ENCODE measurements at regions not wholly inside any gene's neighbourhood (a gene's known extent, or its start where the extent isn't known, plus 50 kb on each side); places are given as distances from the start of the nearest gene placed in this dataset.

DNA sequence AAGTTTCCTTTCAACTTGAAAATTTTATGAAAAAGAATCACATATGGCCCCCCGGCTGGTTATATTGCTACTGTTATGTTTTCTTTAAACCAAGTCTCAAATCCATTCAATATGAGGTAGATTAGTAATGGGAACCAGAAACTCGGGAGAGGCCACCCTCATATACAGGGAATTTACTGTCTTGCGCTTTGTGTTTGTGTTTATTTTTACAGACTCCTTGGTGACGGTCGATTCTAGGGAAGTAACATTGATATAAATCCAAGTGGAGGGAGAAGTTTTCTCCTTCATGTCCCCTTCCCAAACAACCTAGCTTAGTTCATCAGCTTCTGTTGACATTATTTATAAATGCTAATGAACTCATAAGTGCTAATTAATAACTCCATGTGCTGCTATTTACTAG lies 163.5 kb upstream of the LMO4 start:
- DNase-seq (ENCODE audit: low read depth, low spot score) = no peak

DNA sequence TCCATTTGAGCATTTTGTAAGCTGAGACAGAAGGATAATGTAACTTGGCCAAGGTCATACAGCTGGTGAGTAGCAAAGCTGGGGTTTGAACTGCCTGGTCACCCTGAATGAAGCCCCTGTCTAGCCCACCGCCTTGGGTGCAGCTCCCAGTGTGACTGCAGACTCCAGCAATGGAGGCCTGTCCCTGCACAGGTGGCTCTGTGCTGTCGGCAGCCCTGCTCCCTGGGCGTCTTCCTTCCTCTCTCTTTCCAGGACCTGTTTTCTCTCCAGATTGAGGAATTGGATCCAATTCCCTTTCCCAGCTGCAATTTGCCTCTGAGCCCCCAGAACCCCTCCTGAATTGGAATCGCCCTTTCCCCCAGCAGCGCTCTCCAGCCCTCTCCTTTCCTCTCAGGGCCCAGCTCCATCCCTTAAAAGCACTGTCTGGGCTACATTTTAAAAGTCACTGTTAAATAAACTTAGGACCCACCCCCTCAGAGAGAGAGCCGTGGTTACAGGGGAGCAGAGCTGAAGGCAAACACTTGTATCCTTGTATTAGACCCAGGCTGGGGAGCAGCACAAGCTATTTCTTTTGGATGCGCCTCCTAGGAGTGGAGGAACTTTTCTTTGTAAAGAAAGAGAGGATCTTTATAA lies 161.4 kb upstream of the LMO4 start:
- no peak for DNase-seq (ENCODE audit: low read depth, low spot score)

DNA sequence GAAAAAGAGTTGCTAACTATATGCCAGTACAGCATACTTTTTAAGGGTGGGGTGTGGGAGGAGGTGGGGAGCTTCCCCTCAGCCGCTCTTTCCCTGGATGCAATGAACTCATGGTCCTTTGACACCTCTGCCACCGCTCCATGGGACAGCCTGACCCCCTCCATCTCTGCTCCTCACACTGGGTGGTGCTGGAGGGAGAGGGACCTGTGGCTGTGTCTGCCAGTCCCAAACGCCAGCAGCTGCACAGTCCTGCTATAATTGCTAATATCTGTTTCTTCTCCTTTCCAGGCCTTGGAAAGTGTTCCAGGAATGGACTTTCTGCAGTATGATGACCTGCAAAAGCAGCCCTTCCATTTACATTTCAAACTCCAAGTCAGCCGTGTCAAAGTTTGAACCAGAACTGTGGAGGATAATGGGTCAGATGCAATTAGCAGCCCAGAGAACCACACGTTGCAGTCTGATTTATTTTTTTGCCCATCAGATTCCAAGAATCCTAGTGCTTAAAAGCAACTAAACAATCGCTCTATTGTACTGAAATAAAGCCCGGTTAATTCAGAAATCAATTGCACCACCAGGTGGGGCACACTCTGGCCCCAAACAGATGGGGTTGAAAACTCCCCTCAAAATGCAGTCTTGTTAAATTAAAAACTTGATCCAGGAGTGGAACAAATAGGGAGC lies 160.7 kb upstream of the LMO4 start:
- DNase-seq (ENCODE audit: low read depth, low spot score) = no peak

DNA sequence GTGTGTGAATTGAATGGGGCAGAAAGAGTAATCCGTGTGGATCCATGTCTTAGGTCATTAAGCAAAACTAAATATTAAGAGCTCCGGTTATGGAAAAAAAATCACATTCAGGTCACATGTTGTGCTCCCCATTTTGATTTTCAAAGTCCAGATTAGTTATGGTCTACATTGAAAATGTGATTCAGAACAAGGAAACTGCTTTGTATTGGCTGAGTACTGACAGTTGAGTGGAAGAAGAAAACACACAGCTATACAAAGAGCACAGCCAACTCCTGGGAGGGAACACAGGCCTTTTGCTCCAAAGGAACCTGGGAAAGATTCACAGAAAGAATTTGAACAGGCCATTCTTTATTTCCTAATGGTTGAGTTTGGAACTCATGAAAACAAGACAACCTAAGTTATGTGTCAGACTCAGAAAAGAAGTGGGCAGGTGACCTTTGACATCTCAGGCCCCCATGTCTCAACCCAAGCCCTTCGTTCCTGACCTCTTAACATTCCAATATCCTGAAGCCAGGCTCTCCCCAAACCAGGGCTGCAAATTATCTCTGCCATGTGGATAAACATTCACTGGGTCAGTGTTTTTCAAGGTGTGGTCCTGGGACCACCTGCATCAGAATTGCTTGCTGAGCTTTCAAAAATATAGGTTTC lies 159.3 kb upstream of the LMO4 start:
- no peak for DNase-seq (ENCODE audit: low read depth, low spot score)

DNA sequence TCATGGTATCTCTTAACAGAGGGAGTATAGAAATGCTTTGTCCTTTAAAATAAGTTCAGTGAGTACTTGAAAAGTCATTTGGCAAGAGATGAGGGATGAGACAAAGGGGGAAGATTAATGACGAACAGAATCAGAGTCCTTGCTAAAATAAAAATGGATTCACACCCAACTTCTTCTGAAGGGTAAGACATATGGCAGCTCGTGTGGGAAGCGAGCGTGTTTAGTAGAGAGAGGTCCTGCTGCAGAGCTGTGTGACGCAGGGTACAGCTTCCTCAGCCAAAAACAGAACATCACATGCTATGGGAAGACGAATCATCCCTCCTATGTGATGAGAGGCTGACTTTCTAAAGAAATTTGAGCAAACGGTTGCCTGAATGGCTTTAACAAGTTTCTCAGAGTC lies 158.5 kb upstream of the LMO4 start:
- DNase-seq (ENCODE audit: low read depth, low spot score) = no peak

DNA sequence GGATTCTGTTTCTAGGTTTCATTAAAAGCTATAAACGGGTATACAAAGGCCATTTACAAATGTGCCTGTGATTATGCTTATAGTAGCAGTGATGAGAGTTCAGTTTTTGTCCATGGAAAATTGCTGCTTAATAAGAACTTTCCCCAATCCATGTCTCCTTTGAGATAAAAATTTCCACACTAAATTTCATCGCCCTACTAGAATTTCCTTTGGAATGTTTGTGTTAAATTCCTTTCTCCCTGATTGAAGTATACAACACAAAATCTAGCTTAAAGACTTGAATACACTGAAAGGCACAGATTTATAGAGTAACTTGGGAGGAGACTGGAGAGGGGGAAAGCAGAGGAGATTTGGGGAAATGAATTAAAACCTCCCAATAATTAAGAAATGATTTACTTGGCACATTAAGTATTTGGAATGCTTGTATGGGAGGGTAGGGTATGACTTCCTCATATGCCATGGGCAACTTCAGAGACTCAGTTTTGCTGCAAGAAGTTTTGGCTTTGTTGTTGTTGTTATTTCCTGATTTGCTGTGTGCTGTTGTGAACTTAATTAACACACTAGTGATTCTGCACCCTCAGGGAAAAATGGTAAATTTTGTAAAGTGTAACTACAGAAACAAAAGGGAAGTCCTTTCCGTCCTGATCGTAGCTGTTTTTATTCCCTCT lies 157.6 kb upstream of the LMO4 start:
- DNase-seq (ENCODE audit: low read depth, low spot score) = no peak

DNA sequence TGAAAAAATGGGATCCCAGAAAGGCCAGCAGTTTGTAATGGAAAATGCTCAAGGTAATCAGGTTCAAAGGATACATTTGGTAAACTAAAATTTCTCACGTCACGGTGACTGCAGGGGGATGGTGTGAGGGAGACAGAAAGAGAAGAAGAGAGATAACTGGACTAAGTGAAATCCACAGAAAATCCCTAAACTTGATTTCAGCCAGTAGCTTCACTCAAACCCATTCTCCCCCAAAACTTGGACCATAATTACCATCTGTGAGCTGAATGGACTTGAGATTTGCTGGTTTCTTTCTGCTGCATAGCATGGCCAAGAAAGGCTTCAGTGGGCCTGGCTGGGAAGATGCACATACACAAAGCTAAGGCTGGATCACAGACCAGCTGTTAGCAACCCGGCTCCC lies 155.4 kb upstream of the LMO4 start:
- DNase-seq (ENCODE audit: low read depth, low spot score) = no peak

DNA sequence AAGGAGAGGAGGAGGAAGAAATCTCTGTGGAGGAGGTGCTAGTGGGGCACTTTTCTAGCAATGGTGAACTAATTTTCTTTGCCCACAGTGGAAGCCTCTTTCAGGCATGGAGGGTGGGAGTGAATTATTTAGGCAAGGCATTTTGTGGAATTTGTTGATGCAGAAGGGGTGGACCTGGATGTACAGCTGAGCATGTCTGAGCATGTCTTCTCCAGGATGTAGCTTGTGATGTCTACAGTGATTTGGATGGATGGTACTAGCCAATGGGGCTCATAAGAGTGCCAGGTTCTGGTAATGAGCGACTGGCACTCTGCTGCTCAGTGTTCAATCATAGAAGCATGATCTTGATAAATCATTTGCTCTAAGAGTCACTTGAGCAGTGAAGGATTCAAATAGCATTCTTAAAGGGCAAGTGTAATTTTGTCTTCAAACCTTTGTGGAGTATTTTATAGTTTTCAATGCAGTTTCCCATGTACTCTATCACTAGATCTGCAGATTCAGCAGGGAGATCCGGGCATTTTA lies 153.9 kb upstream of the LMO4 start:
- DNase-seq (ENCODE audit: low read depth, low spot score) = no peak

DNA sequence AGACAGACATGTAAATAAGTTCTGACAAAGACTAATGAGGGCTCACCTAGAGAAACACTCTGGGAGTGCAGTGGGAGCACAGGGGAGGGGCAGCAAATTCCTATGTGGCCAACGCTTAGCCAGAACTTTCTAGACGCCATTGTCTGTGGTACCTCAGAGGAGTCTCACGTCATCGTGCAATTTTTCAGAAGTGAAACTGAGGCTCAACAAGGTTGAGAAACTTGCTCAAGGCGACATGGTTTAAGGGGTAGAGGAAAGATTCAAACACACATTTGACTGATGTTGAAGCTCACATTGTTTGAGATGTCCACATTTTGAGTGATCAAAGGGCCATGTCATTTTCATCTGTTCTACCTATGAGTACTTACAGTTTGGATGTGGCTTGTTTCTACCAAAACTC lies 152.6 kb upstream of the LMO4 start:
- no peak for DNase-seq (ENCODE audit: low read depth, low spot score)

DNA sequence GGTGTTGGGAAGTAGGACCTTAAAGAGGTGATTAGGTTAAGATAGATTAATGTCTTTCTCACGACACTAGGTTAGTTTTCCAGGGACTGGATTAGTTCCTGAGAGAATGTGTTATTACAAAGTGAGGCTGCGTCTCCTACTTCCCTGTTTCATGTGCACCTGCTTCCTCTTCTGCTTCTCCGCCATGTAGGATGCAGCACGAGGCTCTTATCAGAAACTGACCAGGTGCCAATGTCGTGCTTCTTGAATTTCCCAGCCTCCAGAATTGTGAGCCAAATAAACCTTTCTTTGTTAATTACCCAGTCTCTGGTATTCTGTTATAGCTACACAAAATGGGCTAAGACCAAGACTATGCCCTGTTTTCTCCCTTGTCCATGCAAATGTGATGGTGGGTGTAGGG lies 152.2 kb upstream of the LMO4 start:
- DNase-seq (ENCODE audit: low read depth, low spot score) = no peak

DNA sequence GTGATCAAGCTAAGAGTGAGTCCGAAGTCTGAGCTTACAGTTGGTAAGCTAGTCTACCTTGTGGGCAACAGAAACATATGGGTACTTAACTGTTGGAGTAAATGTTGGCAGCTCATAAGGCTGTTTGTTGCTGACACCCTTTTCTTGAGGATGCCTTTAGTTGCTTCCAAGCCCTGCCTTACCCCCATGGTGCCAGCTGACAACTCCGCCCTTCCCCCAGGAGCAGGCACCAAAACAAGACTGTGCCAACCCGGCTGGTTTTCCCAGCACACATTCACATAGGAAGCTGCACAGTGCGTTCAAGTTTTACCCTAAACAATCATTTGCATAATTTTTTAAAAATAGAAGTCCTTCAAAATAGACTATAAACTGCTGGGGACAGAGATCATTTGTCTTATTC lies 150.2 kb upstream of the LMO4 start:
- no peak for DNase-seq (ENCODE audit: low read depth, low spot score)

DNA sequence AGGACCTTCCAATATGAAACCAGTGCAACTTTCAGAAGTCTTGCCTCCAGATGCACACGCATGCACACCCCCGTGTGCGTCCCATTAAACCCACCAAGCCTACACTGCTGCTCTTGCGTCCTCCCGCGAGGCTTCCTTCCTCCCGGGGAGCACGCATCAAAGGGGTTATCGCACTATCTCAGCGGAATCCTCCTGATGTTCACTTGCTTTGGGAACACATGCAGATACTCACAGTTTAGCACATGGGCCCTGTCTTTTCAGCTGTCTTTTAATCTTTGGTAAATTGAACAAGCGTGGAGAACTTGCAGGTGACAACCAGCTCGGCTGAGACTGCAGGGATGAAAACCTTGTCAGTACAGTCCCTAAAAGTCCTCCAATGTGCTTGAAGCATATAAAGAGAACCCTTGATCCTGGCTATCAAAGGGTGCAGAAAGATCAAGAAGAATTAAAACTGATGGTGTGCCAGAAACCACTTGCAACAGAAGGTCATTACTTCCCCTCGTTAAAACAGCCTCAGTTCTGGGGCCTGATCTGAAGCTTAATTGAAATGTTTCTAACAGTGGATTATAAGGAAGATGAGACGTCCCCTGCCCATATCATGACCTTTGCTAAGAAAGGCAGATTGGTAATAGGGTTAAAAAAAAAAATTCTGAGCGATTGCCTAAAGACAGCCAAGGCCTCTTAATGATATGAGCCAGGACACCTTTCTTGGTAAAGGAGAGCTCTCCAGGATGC lies 149.4 kb upstream of the LMO4 start:
- no peak for DNase-seq (ENCODE audit: low read depth, low spot score)

DNA sequence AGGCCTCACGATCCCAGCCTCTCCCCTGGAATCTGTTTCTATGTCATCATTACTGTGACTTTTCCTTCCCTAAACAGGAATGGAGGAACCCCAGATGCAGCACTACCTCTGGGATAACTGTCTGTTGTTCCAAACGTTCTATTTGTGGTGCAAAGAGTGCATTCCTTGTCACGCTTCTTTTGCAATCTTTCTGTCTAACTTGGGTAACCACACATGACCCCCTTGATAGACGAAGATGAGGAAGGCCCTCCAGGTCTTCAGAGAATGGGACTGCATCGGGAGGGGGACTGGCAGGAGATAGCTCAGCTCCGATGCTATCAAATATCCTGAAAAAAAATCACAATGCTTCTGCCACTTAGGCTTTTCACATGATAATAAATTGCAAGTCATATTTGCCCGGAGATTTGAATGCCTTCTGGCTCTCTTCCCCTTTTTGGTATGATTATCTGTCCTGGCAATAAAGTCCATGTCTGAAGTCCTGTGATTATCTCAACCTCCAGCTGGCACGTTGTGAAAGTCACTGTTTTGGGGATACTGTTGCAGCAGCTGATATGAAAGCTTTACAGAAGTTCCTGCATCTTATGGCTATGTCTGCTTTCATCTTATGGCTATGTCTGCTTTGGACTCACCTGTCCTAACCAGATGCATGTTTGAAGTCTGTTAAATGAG lies 148.7 kb upstream of the LMO4 start:
- DNase-seq (ENCODE audit: low read depth, low spot score) = no peak

DNA sequence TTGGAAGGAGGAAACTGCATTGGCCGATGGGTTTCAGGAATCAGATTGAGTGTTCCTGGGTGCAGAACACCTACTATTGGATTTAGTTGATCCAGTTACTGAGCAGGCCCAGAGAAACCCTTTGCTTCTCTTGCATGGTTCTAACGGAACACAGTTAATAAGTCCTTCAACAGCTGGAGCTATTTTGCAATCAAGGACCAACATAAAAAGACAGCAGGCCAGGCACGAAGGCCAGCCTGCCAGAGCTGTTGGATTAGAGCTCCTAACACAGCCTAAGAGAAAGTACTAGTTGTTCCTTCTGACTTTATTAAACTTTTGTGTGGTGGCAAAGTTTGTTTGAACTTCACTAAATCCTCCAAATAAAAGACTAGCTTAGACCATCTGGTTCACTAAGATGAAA lies 148.0 kb upstream of the LMO4 start:
- DNase-seq (ENCODE audit: low read depth, low spot score) = no peak

DNA sequence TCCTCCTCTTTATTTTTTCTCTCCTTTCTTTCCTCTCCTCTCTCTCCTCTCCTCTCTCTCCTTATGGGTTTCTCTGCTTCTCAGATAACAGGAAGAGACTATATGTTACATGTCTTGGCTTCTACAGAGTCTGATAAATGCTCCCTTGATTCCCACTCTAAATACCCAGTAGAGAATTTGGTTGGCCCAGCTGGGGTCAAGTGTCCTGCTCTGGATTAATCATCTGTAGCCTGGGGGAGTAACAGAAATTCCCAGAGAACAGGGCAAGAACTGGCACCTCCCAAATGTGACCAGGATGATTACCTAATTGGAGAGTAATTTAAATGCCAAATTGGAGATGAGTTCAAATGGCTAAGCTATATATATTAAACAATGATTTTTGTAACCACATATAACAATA lies 146.1 kb upstream of the LMO4 start:
- no peak for DNase-seq (ENCODE audit: low read depth, low spot score)

DNA sequence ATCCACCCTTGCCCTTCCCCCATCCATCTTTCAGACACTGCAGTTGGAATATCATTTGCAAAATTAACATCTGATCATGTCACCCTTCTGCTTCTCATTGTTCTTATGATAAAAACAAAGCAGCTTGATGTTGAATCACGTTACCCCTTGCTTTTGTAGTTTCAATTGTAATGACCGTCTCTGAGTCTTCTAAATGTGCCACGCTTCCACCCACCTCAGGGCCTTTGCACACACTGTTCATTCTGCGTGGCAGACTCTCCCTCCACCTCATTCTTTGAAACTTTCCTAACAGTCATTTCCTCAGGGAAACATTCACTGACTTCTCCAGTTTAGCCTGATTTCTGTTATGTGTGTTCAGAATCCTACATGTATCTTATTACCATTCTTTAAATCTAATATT lies 143.6 kb upstream of the LMO4 start:
- no peak for DNase-seq (ENCODE audit: low read depth, low spot score)

DNA sequence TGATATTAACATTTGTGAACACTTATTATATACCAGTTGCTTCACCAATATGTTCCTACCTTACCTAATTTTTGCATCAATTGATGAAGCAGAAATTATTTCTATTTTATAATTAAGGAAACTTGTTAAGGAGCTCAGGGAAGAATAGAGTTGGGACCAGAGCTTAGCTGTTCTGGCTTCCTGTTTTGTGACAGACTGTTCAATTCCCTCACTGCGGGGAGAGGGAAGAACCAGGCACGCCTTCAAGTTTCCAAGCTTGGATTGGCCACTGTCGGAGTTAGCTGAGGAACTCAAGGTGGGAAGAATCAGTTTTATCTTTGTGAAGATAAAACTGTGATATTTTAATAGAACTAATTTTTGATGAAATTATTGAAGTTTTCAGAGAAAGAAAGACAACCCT lies 142.3 kb upstream of the LMO4 start:
- no peak for DNase-seq (ENCODE audit: low read depth, low spot score)

DNA sequence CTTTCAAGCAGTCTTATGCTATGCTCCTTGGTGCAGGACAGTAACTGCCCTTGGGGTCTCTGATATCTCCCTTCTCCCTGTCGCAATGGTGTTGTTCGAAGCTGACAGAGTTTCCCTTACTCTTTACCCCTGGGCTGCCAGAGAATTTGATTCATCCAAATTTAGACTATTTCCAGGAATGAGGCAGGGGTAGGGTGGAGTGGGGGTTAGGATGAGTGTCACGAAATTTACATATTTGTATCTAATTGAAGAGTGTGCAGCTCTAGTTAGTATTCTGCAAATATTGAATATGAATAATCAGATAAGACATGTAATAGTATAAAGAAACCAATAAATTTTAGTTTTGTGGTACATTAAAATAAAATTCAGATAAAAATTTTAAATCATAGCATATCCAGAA lies 140.0 kb upstream of the LMO4 start:
- DNase-seq (ENCODE audit: low read depth, low spot score) = no peak

DNA sequence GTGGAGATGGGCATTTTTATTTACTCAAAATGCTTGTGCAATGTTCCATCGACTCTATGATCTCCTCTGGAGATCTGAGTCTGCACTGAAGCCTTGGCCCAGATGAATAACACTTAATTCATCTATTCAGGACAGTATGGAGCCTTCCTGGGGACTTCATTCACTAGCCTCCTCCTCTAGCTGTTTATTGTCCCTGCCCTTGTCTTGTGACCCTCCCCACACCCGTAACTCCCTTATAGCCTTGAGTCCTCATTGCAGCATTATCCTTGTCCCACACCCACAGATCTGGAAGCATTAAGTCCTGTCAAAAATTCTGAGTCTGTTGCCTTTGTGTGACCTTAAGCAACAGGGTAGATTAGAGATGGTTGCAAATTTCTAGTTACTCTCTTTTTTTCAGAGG lies 138.3 kb upstream of the LMO4 start:
- DNase-seq (ENCODE audit: low read depth, low spot score) = no peak

DNA sequence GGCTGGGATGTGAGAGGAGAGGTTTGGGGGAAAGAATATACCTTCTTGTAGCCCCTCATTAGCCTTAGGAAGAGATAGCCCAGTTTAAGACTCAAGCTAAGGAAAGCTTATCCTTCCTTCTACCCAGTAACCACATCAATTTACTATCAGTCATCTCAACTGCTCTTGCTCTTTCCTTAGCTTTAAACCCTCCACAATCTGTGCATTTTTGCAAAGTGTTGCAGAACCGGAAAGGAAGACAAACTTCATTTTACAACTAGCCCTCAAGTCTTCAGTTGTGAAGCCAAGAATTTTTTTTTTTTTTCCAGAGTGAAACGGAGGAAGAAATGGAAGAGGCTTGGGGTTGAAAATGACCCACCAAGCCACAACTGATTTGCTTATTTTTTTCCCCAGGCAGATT lies 137.0 kb upstream of the LMO4 start:
- DNase-seq (ENCODE audit: low read depth, low spot score) = no peak

DNA sequence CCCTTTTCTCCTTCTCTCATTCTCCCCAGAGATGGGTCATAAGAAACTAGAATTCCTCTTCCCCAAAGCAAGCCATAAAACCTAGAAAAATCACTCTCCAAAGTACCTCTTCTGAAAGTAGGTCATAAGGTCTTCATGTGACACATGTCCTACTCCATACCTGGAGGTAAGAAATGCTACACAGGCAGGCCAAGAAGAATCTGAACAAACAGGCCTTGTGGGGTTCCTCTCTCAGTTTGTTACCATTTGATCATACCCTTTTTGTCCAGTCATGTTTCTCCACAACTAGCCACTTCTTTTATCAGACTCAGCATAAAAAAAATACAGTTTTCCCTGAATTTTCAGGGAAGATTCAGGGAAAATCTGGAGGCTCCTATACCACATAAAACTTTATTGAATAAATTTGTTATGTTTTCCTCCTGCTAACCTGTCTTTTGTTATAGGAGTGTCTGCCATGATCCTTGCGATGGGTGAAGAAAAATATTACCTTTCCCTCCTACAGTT lies 134.4 kb upstream of the LMO4 start:
- no peak for DNase-seq (ENCODE audit: low read depth, low spot score)
